Smooth muscle cell (in vitro differentiated cells): ENCODE measurements at regions not wholly inside any gene's neighbourhood (a gene's known extent, or its start where the extent isn't known, plus 50 kb on each side); places are given as distances from the start of the nearest gene placed in this dataset.
"Not testable (repeated sequence)": the region's sequence is repeated elsewhere in the genome, so short reads cannot be mapped to it uniquely, and the experiment has no call there.

Experiments
- DNase-seq: peaks from one replicate; lab custom pipeline; 2025; ENCODE audit not compliant: unreplicated experiment; lab: John Stamatoyannopoulos, UW
- H2AFZ ChIP-seq: fragments of 200-600 bp; sonication (generic); 2 replicates; pipeline ENCODE4 v1.6.0; 2016; ENCODE audit warnings: antibody characterized with exemption, low read depth, mild to moderate bottlenecking
- H3F3A ChIP-seq: fragments of 200-600 bp; sonication (generic); 2 replicates; pipeline ENCODE4 v1.6.0; 2017; ENCODE audit warnings: antibody characterized with exemption, low read depth
- H3K27ac ChIP-seq: fragments of 200-600 bp; sonication (generic); 2 replicates; pipeline ENCODE4 v1.5.1; 2016; ENCODE audit warnings: low read depth, mild to moderate bottlenecking
- H3K27me3 ChIP-seq: fragments of 200-600 bp; sonication (generic); 2 replicates; pipeline ENCODE4 v1.6.1; 2016; ENCODE audit warnings: low read depth, mild to moderate bottlenecking
- H3K36me3 ChIP-seq: fragments of 200-600 bp; sonication (generic); 2 replicates; pipeline ENCODE4 v1.5.1; 2016; ENCODE audit warnings: low read depth
- H3K4me1 ChIP-seq: fragments of 200-600 bp; sonication (generic); 2 replicates; pipeline ENCODE4 v1.5.1; 2016; ENCODE audit warnings: low read depth
- H3K4me2 ChIP-seq: fragments of 200-600 bp; sonication (generic); 2 replicates; pipeline ENCODE4 v1.6.0; 2016; ENCODE audit warnings: mild to moderate bottlenecking
- H3K4me3 ChIP-seq: fragments of 200-600 bp; sonication (generic); 2 replicates; pipeline ENCODE4 v1.5.1; 2016; ENCODE audit warnings: mild to moderate bottlenecking
- H3K79me2 ChIP-seq: fragments of 200-600 bp; sonication (generic); 2 replicates; pipeline ENCODE4 v1.6.0; 2016; ENCODE audit warnings: low read depth, mild to moderate bottlenecking
- H3K9ac ChIP-seq: fragments of 200-600 bp; sonication (generic); 2 replicates; pipeline ENCODE4 v1.6.0; 2016; ENCODE audit warnings: low read depth
- H3K9me3 ChIP-seq: fragments of 200-600 bp; sonication (generic); replicated peaks from 2 replicates; pipeline ENCODE4 v1.5.1; 2016; ENCODE audit warnings: low read depth
- H4K20me1 ChIP-seq: fragments of 200-600 bp; sonication (generic); 2 replicates; pipeline ENCODE4 v1.6.0; 2016; ENCODE audit warnings: low read depth
- CTCF ChIP-seq: fragments of 200-600 bp; sonication (generic); IDR thresholded peaks from 2 replicates; pipeline ENCODE4 v1.5.1; 2017; ENCODE audit warnings: borderline replicate concordance, mild to moderate bottlenecking, antibody characterized with exemption; ENCODE audit not compliant: insufficient read depth, poor library complexity, severe bottlenecking
- WGBS: methylation state at CpG from one replicate; pipeline ENCODE4 v1.1.7; 2016; ENCODE audit warnings: low lambda C conversion rate; 5-methylcytosine and 5-hydroxymethylcytosine counted together

- no peaks in the 10 kb centered on the region for H3F3A ChIP-seq
- H2AFZ ChIP-seq = no peak overlapping the region
- H3K79me2 ChIP-seq = no peaks in the 10 kb centered on the region
- no peak overlapping the region for H3K4me2 ChIP-seq
- H3K9ac ChIP-seq = no peak overlapping the region
- H3K27ac ChIP-seq = no peak overlapping the region
- no peak overlapping the region for H3K4me3 ChIP-seq
- no peaks in the 10 kb centered on the region for H3K27me3 ChIP-seq
- H3K4me1 ChIP-seq = peaks cover 21% of the 10 kb centered on the region
- DNase-seq = no peak
- no peaks in the 10 kb centered on the region for H4K20me1 ChIP-seq
- H3K36me3 ChIP-seq = no peaks in the 10 kb centered on the region
- no peaks in the 10 kb centered on the region for H3K9me3 ChIP-seq
- TF ChIP-seq CTCF = no peak
- 76% methylated on average over 4 of the region's 4 CpGs for WGBS
Observed at GRCh38 chr4:188433741-188434315, 294.6 kb downstream of the TRIML1 start.

- H3K79me2 ChIP-seq = no peaks in the 10 kb centered on the region
- no peaks in the 10 kb centered on the region for H3K27me3 ChIP-seq
- no peak overlapping the region for H3K9ac ChIP-seq
- no peaks in the 10 kb centered on the region for H3K36me3 ChIP-seq
- no peak overlapping the region for H3K4me2 ChIP-seq
- no peak for TF ChIP-seq CTCF
- no peak overlapping the region for H2AFZ ChIP-seq
- WGBS = 49% methylated on average over 6 of the region's 6 CpGs
- H3K4me3 ChIP-seq = no peak overlapping the region
- H3K9me3 ChIP-seq = no peaks in the 10 kb centered on the region
- peaks cover 13% of the 10 kb centered on the region for H3K4me1 ChIP-seq
- H4K20me1 ChIP-seq = no peaks in the 10 kb centered on the region
- H3F3A ChIP-seq = no peaks in the 10 kb centered on the region
- DNase-seq = no peak
- H3K27ac ChIP-seq = no peak overlapping the region
Observed at GRCh38 chr4:188434643-188435042, 295.4 kb downstream of the TRIML1 start.

GRCh38 chr4:188435381-188435780 is 296.1 kb downstream of the TRIML1 start:
- no peaks in the 10 kb centered on the region for H3K9me3 ChIP-seq
- H3K36me3 ChIP-seq = no peaks in the 10 kb centered on the region
- no peaks in the 10 kb centered on the region for H4K20me1 ChIP-seq
- WGBS = 96% methylated on average over 4 of the region's 4 CpGs
- peaks cover 8% of the 10 kb centered on the region for H3K4me1 ChIP-seq
- no peaks in the 10 kb centered on the region for H3K27me3 ChIP-seq
- no peak overlapping the region for H2AFZ ChIP-seq
- H3K9ac ChIP-seq = no peak overlapping the region
- H3K4me2 ChIP-seq = no peak overlapping the region
- H3F3A ChIP-seq = no peaks in the 10 kb centered on the region
- no peak overlapping the region for H3K4me3 ChIP-seq
- DNase-seq = no peak
- no peaks in the 10 kb centered on the region for H3K79me2 ChIP-seq
- no peak for TF ChIP-seq CTCF
- no peak overlapping the region for H3K27ac ChIP-seq

GRCh38 chr4:188437535-188437934 is 298.3 kb downstream of the TRIML1 start:
- no peaks in the 10 kb centered on the region for H3K9me3 ChIP-seq
- H3K79me2 ChIP-seq = no peaks in the 10 kb centered on the region
- no peak overlapping the region for H3K4me3 ChIP-seq
- H3K9ac ChIP-seq = no peak overlapping the region
- TF ChIP-seq CTCF = no peak
- 87% methylated on average over 5 of the region's 5 CpGs for WGBS
- no peak overlapping the region for H2AFZ ChIP-seq
- H3K27me3 ChIP-seq = no peaks in the 10 kb centered on the region
- peaks cover 8% of the 10 kb centered on the region for H3K4me1 ChIP-seq
- no peaks in the 10 kb centered on the region for H4K20me1 ChIP-seq
- H3K36me3 ChIP-seq = no peaks in the 10 kb centered on the region
- H3K27ac ChIP-seq = no peak overlapping the region
- no peak overlapping the region for H3K4me2 ChIP-seq
- no peaks in the 10 kb centered on the region for H3F3A ChIP-seq
- no peak for DNase-seq

- DNase-seq, H3K4me2 ChIP-seq, H3K4me3 ChIP-seq, H3K4me1 ChIP-seq, H3F3A ChIP-seq, H3K9ac ChIP-seq, H2AFZ ChIP-seq, H4K20me1 ChIP-seq, H3K9me3 ChIP-seq, H3K79me2 ChIP-seq, H3K27ac ChIP-seq, H3K27me3 ChIP-seq, H3K36me3 ChIP-seq: not testable (repeated sequence)
- WGBS = 86% methylated on average over 5 of the region's 5 CpGs
Observed at GRCh38 chr4:188438391-188438824, 299.2 kb downstream of the TRIML1 start.
